K562 (cell line): ENCODE measurements at regions not wholly inside any gene's neighbourhood (a gene's known extent, or its start where the extent isn't known, plus 50 kb on each side); places are given as distances from the start of the nearest gene placed in this dataset.

Experiments
- ATAC-seq: fragments of 200-7000 bp; cut with Tn5 transposase; 3 replicates; pipeline ENCODE4 v1.9.1; 2020; ENCODE audit warnings: moderate library complexity
- BruUV-seq: library from RNA; stranded (reverse); fragments of 400-500 nt; replicated peaks from 2 replicates; lab custom pipeline; 2021; lab: Mats Ljungman, UMichigan
- CTCF ChIA-PET: fragments of 300-600 bp; formaldehyde crosslinking; extraction: SDS; loops from one replicate; lab custom pipeline; 2021; ENCODE audit warnings: low intra/inter-chr PET ratio; lab: Yijun Ruan, JAX
- POLR2A ChIA-PET: fragments of 300-600, 350-650 bp; sonication (Branson Sonifier 250); formaldehyde crosslinking; extraction: SDS; loops from one replicate; lab custom pipeline; 2021; ENCODE audit warnings: antibody characterized with exemption, inconsistent platforms; lab: Yijun Ruan, JAX
- DNase-seq, 4 experiments: peaks; one replicate each; pipeline versions ENCODE4 v3.0.0 to v3.0.0-alpha.2; 2011 to 2018; ENCODE audit warnings: low spot score in 3 of 4, mixed read lengths in 3 of 4; ENCODE audit errors: extremely low read depth in 1 of 4
- FAIRE-seq: peaks from 2 replicates; lab custom pipeline; 2011; peaks lifted over from hg19 to GRCh38; lab: Jason Lieb, UNC
- H2AFZ ChIP-seq: 2 replicates; pipeline ENCODE4 v1.6.0; 2011; ENCODE audit warnings: low read depth, low read length, control low read depth, inconsistent platforms
- H3K27ac ChIP-seq: fragments of 200-600 bp; 3 replicates; pipeline ENCODE4 v1.8.0; 2011; ENCODE audit warnings: low read depth, mild to moderate bottlenecking, control low read depth, inconsistent platforms, low read length, moderate library complexity, mixed read lengths; ENCODE audit errors: extremely low read depth
- H3K27me3 ChIP-seq, 2 experiments: fragments of 300-600 bp in 1 of 2; 2 replicates in 1 of 2; 3 replicates in 1 of 2; pipeline versions ENCODE4 v1.6.0 to v1.8.0; 2011; ENCODE audit warnings: inconsistent platforms in 2 of 2, low read length in 2 of 2, mild to moderate bottlenecking in 1 of 2, mixed read lengths in 1 of 2, moderate library complexity in 1 of 2; ENCODE audit not compliant: control insufficient read depth in 2 of 2, insufficient read depth in 2 of 2
- H3K36me3 ChIP-seq: fragments of 300-600 bp; 3 replicates; pipeline ENCODE4 v1.8.0; 2011; ENCODE audit warnings: mild to moderate bottlenecking, low read length, inconsistent platforms; ENCODE audit not compliant: control insufficient read depth, insufficient read depth
- H3K4me1 ChIP-seq, 2 experiments: fragments of 200-600 bp in 1 of 2; replicated peaks in 1 of 2; 2 replicates in 1 of 2; 3 replicates in 1 of 2; pipeline versions ENCODE4 v1.5.1 to v1.8.0; 2011; ENCODE audit warnings: inconsistent platforms in 2 of 2, low read length in 2 of 2, mild to moderate bottlenecking in 1 of 2, mixed read lengths in 1 of 2, moderate library complexity in 1 of 2; ENCODE audit not compliant: control insufficient read depth in 2 of 2, insufficient read depth in 2 of 2
- H3K4me2 ChIP-seq: 2 replicates; pipeline ENCODE4 v1.6.1; 2011; ENCODE audit warnings: low read length, control low read depth, inconsistent platforms, mixed read lengths; ENCODE audit not compliant: insufficient read depth
- H3K4me3 ChIP-seq: fragments of 200-600 bp; sonication (generic), shearing (Covaris generic); 2 replicates; pipeline ENCODE4 v1.5.1; 2016; ENCODE audit warnings: control low read depth, inconsistent platforms
- H3K79me2 ChIP-seq: fragments of 200-600 bp; 3 replicates; pipeline ENCODE4 v1.8.0; 2011; ENCODE audit warnings: low read length, inconsistent platforms; ENCODE audit not compliant: control insufficient read depth, insufficient read depth
- H3K9ac ChIP-seq, 2 experiments: 2 replicates each; pipeline versions ENCODE4 v1.6.0 to v1.6.1; 2011; ENCODE audit warnings: low read depth in 2 of 2, low read length in 2 of 2, control low read depth in 1 of 2, inconsistent platforms in 1 of 2, mild to moderate bottlenecking in 1 of 2, mixed read lengths in 1 of 2; ENCODE audit not compliant: insufficient read depth in 1 of 2
- H3K9me1 ChIP-seq: one replicate; pipeline ENCODE4 v1.6.0; 2011; ENCODE audit warnings: inconsistent platforms, mild to moderate bottlenecking, low read length, moderate library complexity; ENCODE audit not compliant: control insufficient read depth, insufficient read depth
- H3K9me3 ChIP-seq: replicated peaks from 2 replicates; pipeline ENCODE4 v1.5.1; 2011; ENCODE audit warnings: low read depth, low read length, inconsistent platforms; ENCODE audit not compliant: control insufficient read depth, insufficient read depth
- H4K20me1 ChIP-seq: replicated peaks from 2 replicates; pipeline ENCODE4 v1.6.1; 2011; ENCODE audit warnings: low read length, inconsistent platforms, mixed read lengths; ENCODE audit not compliant: control insufficient read depth, insufficient read depth
- KLF6 ChIP-seq: fragments of 250-450 bp; sonication (Bioruptor Pico); IDR thresholded peaks from 2 replicates; pipeline ENCODE4 v1.4.0; 2020; ENCODE audit warnings: mild to moderate bottlenecking, moderate library complexity, borderline replicate concordance
- MEIS2 ChIP-seq: fragments of 450-650 bp; IDR thresholded peaks from 2 replicates; pipeline ENCODE4 v1.6.1; 2014; ENCODE audit warnings: mild to moderate bottlenecking; ENCODE audit not compliant: partially characterized antibody
- MITF ChIP-seq: IDR thresholded peaks from 2 replicates; pipeline ENCODE4 v1.6.1; 2014; ENCODE audit warnings: antibody characterized with exemption
- SIX5 ChIP-seq, 2 experiments: IDR thresholded peaks; 2 replicates each; pipeline ENCODE4 v1.6.1; 2011; ENCODE audit warnings: low read length in 2 of 2, borderline replicate concordance in 1 of 2, low read depth in 1 of 2, mild to moderate bottlenecking in 1 of 2, moderate library complexity in 1 of 2; ENCODE audit not compliant: insufficient read depth in 1 of 2
- WGBS: fragments of 100-300 bp; shearing (Covaris generic); methylation state at CpG from one replicate; pipeline ENCODE4 v1.1.6; 2016; ENCODE audit warnings: low coverage, mixed read lengths; ENCODE audit not compliant: insufficient coverage; ENCODE audit errors: missing lambda C conversion rate; 5-methylcytosine and 5-hydroxymethylcytosine counted together
- in situ Hi-C: fragments of 300-500 bp; cut with MboI; formaldehyde crosslinking; loops from 4 replicates; pipeline ENCODE4 v1.15.0; 2018; ENCODE audit warnings: inconsistent platforms, mixed read lengths
- intact Hi-C: fragments of 100-400 bp; cut with micrococcal nuclease; formaldehyde crosslinking; loops from 2 replicates; pipeline ENCODE4 v1.14.2; 2022
- TF ChIP-seq, protein P1 (sequence below): fragments of 450-650 bp; IDR thresholded peaks from 2 replicates; pipeline ENCODE4 v1.6.1; 2016; ENCODE audit warnings: low read depth, mild to moderate bottlenecking, moderate library complexity

DNA sequence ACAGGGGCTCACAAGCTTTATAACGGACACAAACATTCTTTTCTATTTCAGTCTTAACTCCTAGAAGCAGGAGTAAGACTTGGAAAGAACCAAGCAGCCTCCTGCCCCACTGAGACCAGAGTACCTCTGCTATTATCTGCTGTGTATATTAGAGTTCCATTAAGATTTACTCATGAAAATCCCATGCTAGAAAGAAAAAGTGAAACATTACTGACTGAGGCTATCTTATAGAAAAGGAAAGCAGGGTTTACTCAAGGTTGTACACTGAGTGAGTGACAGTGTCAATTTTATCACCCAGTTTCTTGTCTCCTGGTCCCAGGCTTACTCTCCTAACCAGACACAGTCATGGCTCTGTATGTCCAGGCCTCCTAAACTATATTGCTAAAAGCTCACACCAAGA is 97.9 kb upstream of the SOX2 start:
- CTCF ChIA-PET, result no interaction called here
- H3K27ac ChIP-seq, result no peak overlapping the region
- no peak for ATAC-seq
- no peaks in the 10 kb centered on the region for H3K9me1 ChIP-seq
- no peak overlapping the region for H3K4me3 ChIP-seq
- no peaks in the 10 kb centered on the region for H3K79me2 ChIP-seq
- DNase-seq, result no peak
- H3K36me3 ChIP-seq, result no peaks in the 10 kb centered on the region
- intact Hi-C loops (no loop called here), in situ Hi-C loops (no loop called here)
- 0% methylated on average over 1 of the region's 1 CpG for WGBS
- POLR2A ChIA-PET, result no interaction called here
- no peak overlapping the region for H2AFZ ChIP-seq
- H3K4me2 ChIP-seq, result no peak overlapping the region
- TF ChIP-seq, protein P1, sequence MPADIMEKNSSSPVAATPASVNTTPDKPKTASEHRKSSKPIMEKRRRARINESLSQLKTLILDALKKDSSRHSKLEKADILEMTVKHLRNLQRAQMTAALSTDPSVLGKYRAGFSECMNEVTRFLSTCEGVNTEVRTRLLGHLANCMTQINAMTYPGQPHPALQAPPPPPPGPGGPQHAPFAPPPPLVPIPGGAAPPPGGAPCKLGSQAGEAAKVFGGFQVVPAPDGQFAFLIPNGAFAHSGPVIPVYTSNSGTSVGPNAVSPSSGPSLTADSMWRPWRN, result no peak
- TF ChIP-seq KLF6 (CRISPR knock-in tag), result no peak
- no peak for TF ChIP-seq MEIS2
- TF ChIP-seq MITF, result no peak
- no peak for TF ChIP-seq SIX5 (IDR thresholded peaks at IDR 0.05; ENCODE audit: borderline replicate concordance in 1 of 2, insufficient read depth in 1 of 2, low read depth in 1 of 2, low read length in 2 of 2)
- H4K20me1 ChIP-seq, result no peaks in the 10 kb centered on the region
- no peaks in the 10 kb centered on the region for H3K9me3 ChIP-seq
- no peaks in the 10 kb centered on the region for H3K27me3 ChIP-seq
- H3K9ac ChIP-seq, result no peak overlapping the region
- FAIRE-seq, result no peak
- no peaks in the 10 kb centered on the region for H3K4me1 ChIP-seq
- BruUV-seq, result no TSS peak
